Adrenal gland (tissue), 9 donors: ENCODE measurements at regions not wholly inside any gene's neighbourhood (a gene's known extent, or its start where the extent isn't known, plus 50 kb on each side); places are given as distances from the start of the nearest gene placed in this dataset.

Experiments used
- DNase-seq, 7 donors: peaks; one replicate each; pipeline ENCODE4 v3.0.0-alpha.2; 2019 to 2020
- H3K27ac ChIP-seq, 5 donors: fragments of 200-600 bp; sonication (generic) in 4 of 5; 1 replicate in 3 of 5; 2 replicates in 2 of 5; pipeline versions ENCODE4 v1.5.1 to v1.8.0; 2016 to 2020; ENCODE audit warnings: mild to moderate bottlenecking in 1 of 5
- H3K27me3 ChIP-seq: fragments of 200-600 bp; 2 replicates; pipeline ENCODE4 v1.8.0; 2021
- H3K36me3 ChIP-seq, 2 donors: fragments of 200-600 bp; replicated peaks in 1 of 2; 1 replicate in 1 of 2; 2 replicates in 1 of 2; pipeline versions ENCODE4 v1.5.1 to v1.8.0; 2018 to 2022
- H3K4me1 ChIP-seq, 2 donors: fragments of 200-600 bp; replicated peaks in 1 of 2; 1 replicate in 1 of 2; 2 replicates in 1 of 2; pipeline versions ENCODE4 v1.5.1 to v1.8.0; 2018 to 2021
- H3K4me3 ChIP-seq, 4 donors: fragments of 200-600 bp; sonication (generic) in 3 of 4; one replicate each; pipeline ENCODE4 v1.5.1; 2016 to 2018
- H3K9me3 ChIP-seq, 3 donors: fragments of 200-600 bp; sonication (generic) in 1 of 3; replicated peaks in 1 of 3; 1 replicate in 2 of 3; 2 replicates in 1 of 3; pipeline versions ENCODE4 v1.5.1 to v1.8.0; 2016 to 2021
- POLR2A ChIP-seq, 2 donors: fragments of 450-650 bp; IDR thresholded peaks; one replicate each; pipeline ENCODE4 v1.6.1; 2017; ENCODE audit warnings: antibody characterized with exemption in 2 of 2, mild to moderate bottlenecking in 2 of 2, moderate library complexity in 1 of 2
- WGBS, 4 donors: extraction: QIAGEN DNeasy Blood & Tissue Kit in 2 of 4; methylation state at CpG; one replicate each; pipeline versions ENCODE4 v1.1.5 to v1.1.7; 2013 to 2017; 5-methylcytosine and 5-hydroxymethylcytosine counted together
- intact Hi-C, 2 donors: fragments of 100-400 bp; cut with DNase I; formaldehyde crosslinking; loops; one replicate each; pipeline versions ENCODE4 v1.14.1 to v1.15.0; 2022 to 2023
- TF ChIP-seq, protein P1 (sequence below), 6 experiments: fragments of 450-650 bp in 4 of 6; fragments of 200-600 bp in 2 of 6; sonication (generic) in 1 of 6; IDR thresholded peaks; 1 replicate in 5 of 6; 2 replicates in 1 of 6; pipeline versions ENCODE4 v1.5.1 to v1.8.0; 2016 to 2021; ENCODE audit warnings: antibody characterized with exemption in 6 of 6, mild to moderate bottlenecking in 2 of 6, moderate library complexity in 1 of 6
- donor health status: healthy with polysubstance abuse.
- donor health status: Bipolar disorder and iron deficiency.
- donor health status: DM: yes; HTN: yes; CAD: no.
- donor health status: DM: no; HTN: no; CAD: no.
- donor health status: DM: no; HTN: no; CAD: no.

DNA sequence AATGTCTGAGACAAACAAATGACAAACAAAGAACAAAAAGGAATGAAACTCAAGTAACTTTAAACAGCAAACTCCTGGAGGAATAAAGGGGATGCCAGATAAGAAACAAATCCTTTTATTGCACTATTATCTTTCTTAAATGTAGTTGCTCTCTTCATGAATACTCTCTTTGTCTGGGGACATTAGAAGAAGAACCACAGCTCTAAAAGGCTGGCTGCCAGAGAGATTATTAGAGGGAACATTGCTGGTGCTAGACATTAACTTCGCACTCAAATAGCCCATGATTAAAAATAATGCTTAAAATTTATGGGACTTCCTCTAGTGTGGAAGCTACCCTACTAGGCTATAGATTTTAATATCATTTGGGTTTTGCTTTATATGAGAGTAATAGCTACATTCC, 1330.4 kb downstream of the XPNPEP1 start:
- intact Hi-C loops, result no loop called here
- TF ChIP-seq, protein P1, sequence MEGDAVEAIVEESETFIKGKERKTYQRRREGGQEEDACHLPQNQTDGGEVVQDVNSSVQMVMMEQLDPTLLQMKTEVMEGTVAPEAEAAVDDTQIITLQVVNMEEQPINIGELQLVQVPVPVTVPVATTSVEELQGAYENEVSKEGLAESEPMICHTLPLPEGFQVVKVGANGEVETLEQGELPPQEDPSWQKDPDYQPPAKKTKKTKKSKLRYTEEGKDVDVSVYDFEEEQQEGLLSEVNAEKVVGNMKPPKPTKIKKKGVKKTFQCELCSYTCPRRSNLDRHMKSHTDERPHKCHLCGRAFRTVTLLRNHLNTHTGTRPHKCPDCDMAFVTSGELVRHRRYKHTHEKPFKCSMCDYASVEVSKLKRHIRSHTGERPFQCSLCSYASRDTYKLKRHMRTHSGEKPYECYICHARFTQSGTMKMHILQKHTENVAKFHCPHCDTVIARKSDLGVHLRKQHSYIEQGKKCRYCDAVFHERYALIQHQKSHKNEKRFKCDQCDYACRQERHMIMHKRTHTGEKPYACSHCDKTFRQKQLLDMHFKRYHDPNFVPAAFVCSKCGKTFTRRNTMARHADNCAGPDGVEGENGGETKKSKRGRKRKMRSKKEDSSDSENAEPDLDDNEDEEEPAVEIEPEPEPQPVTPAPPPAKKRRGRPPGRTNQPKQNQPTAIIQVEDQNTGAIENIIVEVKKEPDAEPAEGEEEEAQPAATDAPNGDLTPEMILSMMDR (IDR thresholded peaks at IDR 0.05), result no peak
- no peak for TF ChIP-seq POLR2A (IDR thresholded peaks at IDR 0.05)
- Histone ChIP-seq H3K4me3 (no peak overlapping the region), H3K36me3 (no peaks in the 10 kb centered on the region), H3K4me1 (no peaks in the 10 kb centered on the region), H3K27me3 (no peaks in the 10 kb centered on the region), H3K9me3 (no peaks in the 10 kb centered on the region), H3K27ac (no peak overlapping the region)
- DNase-seq, result no peak
- WGBS, 4 donors, result 74 to 82% (median 79%) methylated on average over 1 of the region's 1 CpG

DNA sequence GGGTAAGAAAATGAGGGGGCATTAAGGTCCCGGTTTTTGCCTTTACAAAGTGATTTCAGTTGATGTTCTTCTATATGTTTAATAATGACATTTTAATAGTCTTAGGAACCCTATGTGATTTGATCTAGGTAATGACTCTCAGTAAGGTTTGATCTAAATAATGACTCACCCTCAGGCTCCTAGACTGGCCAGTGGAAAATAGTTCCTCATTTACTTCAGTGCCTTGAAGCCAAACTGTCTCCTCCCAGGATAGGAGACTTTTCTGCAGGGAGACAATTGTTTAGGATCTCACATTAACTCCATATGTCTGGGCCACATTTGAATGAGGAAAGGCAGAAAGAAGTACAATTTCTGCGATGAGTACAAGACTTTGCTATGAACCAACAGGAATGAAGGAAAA, 1331.9 kb downstream of the XPNPEP1 start:
- TF ChIP-seq POLR2A (IDR thresholded peaks at IDR 0.05), result no peak
- TF ChIP-seq, protein P1 (IDR thresholded peaks at IDR 0.05), result no peak
- 72 to 86% (median 80%) methylated on average over 2 of the region's 2 CpGs for WGBS, 4 donors

DNA sequence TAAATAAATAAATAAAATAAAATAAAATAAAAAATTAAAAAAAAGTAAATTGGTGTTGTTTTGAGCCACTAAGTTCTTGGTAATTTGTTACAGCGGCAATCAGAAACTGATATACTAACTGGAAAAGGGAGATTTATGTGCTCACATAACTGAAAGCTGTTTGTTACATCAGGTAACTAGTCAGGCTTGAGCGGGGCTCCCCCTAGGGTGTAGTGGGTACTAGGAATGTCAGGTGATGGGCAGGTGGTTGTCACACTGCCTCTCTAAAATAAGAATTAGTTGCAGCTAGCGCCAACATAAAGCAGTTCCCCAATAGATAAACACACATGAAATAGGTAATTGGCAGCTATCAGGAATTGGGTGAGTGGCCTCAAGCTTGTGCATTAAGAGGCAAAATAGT, 1336.9 kb downstream of the XPNPEP1 start:
- intact Hi-C loops, result no loop called here
- WGBS, 4 donors, result 87 to 94% (median 92%) methylated on average over 3 of the region's 3 CpGs
- no peaks in the 10 kb centered on the region for H3K4me1 ChIP-seq
- H3K9me3 ChIP-seq, result no peaks in the 10 kb centered on the region
- no peak for DNase-seq
- no peaks in the 10 kb centered on the region for H3K27me3 ChIP-seq
- H3K4me3 ChIP-seq, result no peak overlapping the region
- H3K27ac ChIP-seq, result no peak overlapping the region
- TF ChIP-seq POLR2A (IDR thresholded peaks at IDR 0.05), result no peak
- TF ChIP-seq, protein P1 (IDR thresholded peaks at IDR 0.05), result no peak
- no peaks in the 10 kb centered on the region for H3K36me3 ChIP-seq

More for the DNA sequence above, 1331.9 kb downstream of the XPNPEP1 start:
- H3K9me3 ChIP-seq, result no peaks in the 10 kb centered on the region
- no peak overlapping the region for H3K4me3 ChIP-seq
- H3K27me3 ChIP-seq, result no peaks in the 10 kb centered on the region
- H3K36me3 ChIP-seq, result no peaks in the 10 kb centered on the region
- DNase-seq, result no peak
- H3K4me1 ChIP-seq, result no peaks in the 10 kb centered on the region
- intact Hi-C loops, result no loop called here
- no peak overlapping the region for H3K27ac ChIP-seq

DNA sequence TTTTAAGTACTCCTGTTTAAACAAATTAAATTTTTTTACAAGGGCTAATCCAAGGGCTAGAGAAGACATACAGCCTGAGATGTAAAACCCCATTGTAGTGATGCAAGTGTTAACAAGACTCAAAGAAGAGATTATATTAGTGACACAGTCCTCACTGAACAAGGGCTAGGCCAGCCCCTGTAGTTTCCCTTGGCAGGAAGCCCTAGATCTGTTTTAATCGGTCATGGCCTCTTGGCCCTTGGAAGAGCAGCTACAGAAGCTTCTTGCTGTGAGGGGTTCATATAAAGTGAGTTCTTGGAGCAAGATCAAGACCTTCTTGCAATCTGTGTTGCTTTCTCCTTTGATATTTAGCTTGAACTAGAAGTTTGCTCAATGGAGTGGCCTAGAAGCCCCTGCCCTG, 1339.4 kb downstream of the XPNPEP1 start:
- H3K27ac ChIP-seq, result no peak overlapping the region
- no peaks in the 10 kb centered on the region for H3K9me3 ChIP-seq
- no peak for TF ChIP-seq POLR2A (IDR thresholded peaks at IDR 0.05)
- TF ChIP-seq, protein P1 (IDR thresholded peaks at IDR 0.05), result no peak
- H3K36me3 ChIP-seq, result no peaks in the 10 kb centered on the region
- H3K4me3 ChIP-seq, result no peak overlapping the region
- 22 to 75% (median 37%) methylated on average over 1 of the region's 1 CpG for WGBS, 4 donors
- H3K4me1 ChIP-seq, result no peaks in the 10 kb centered on the region
- no peaks in the 10 kb centered on the region for H3K27me3 ChIP-seq
- intact Hi-C loops, result no loop called here
- DNase-seq, result no peak
